Dermis microvascular lymphatic vessel endothelial cell (primary cell): ENCODE measurements at regions not wholly inside any gene's neighbourhood (a gene's known extent, or its start where the extent isn't known, plus 50 kb on each side); places are given as distances from the start of the nearest gene placed in this dataset.
A peak's percentile ranks its signal among the peaks of the same experiment; 100 is the strongest.
"Not testable (repeated sequence)": the region's sequence is repeated elsewhere in the genome, so short reads cannot be mapped to it uniquely, and the experiment has no call there.

ENCODE experiments used
- DNase-seq, 2 donors: peaks; one replicate each; pipeline versions ENCODE4 v3.0.0 to v3.0.0-alpha.2; 2010; ENCODE audit warnings: low read depth in 2 of 2

GRCh38 chr10:46749003-46749402 lies 162.2 kb upstream of the PTPN20 start:
- not testable (repeated sequence) for DNase-seq

- not testable (repeated sequence) for DNase-seq
Observed at GRCh38 chr10:46749470-46749869, 161.8 kb upstream of the PTPN20 start.

- not testable (repeated sequence) for DNase-seq
Observed at GRCh38 chr10:46753763-46754162, 157.5 kb upstream of the PTPN20 start.

- not testable (repeated sequence) for DNase-seq
Observed at GRCh38 chr10:46761471-46761870, 149.8 kb upstream of the PTPN20 start.

GRCh38 chr10:46768515-46769291 lies 142.5 kb upstream of the PTPN20 start:
- DNase-seq, result not testable (repeated sequence)

- not testable (repeated sequence) for DNase-seq
Observed at GRCh38 chr10:46773178-46773896, 137.9 kb upstream of the PTPN20 start.

GRCh38 chr10:46773897-46774236 lies 137.4 kb upstream of the PTPN20 start:
- DNase-seq, result not testable (repeated sequence)

GRCh38 chr10:46774366-46774765 lies 136.9 kb upstream of the PTPN20 start:
- not testable (repeated sequence) for DNase-seq

- not testable (repeated sequence) for DNase-seq
Observed at GRCh38 chr10:46774945-46775667, 136.1 kb upstream of the PTPN20 start.

- DNase-seq, result not testable (repeated sequence)
Observed at GRCh38 chr10:46775668-46776059, 135.6 kb upstream of the PTPN20 start.

GRCh38 chr10:46779571-46779970 lies 131.7 kb upstream of the PTPN20 start:
- not testable (repeated sequence) for DNase-seq

- DNase-seq, result not testable (repeated sequence)
Observed at GRCh38 chr10:46780164-46780563, 131.1 kb upstream of the PTPN20 start.

- not testable (repeated sequence) for DNase-seq
Observed at GRCh38 chr10:46781001-46781400, 130.2 kb upstream of the PTPN20 start.

GRCh38 chr10:46782001-46782874 lies 129.0 kb upstream of the PTPN20 start:
- DNase-seq, result not testable (repeated sequence)

- not testable (repeated sequence) for DNase-seq
Observed at GRCh38 chr10:46784665-46785064, 126.6 kb upstream of the PTPN20 start.

- not testable (repeated sequence) for DNase-seq
Observed at GRCh38 chr10:46786125-46786517, 125.1 kb upstream of the PTPN20 start.

- peak in 1 of 2 donors; percentile 41 for DNase-seq
Observed at GRCh38 chr10:46786518-46787320, 124.5 kb upstream of the PTPN20 start.

- peak in 1 of 2 donors; percentile 48 for DNase-seq
Observed at GRCh38 chr10:46787321-46787615, 124.0 kb upstream of the PTPN20 start.

GRCh38 chr10:46792657-46793357 lies 118.4 kb upstream of the PTPN20 start:
- DNase-seq, result not testable (repeated sequence)

GRCh38 chr10:46796351-46796750 lies 114.9 kb upstream of the PTPN20 start:
- not testable (repeated sequence) for DNase-seq
